ENCODE measurements at regions not wholly inside any gene's neighbourhood (a gene's known extent, or its start where the extent isn't known, plus 50 kb on each side); places are given as distances from the start of the nearest gene placed in this dataset.
"Not testable (repeated sequence)": the region's sequence is repeated elsewhere in the genome, so short reads cannot be mapped to it uniquely, and the experiment has no call there.

GRCh38 chr9:63912451-63912850 is 1372.6 kb downstream of the FOXD4L5 start:
- DNase-seq (ENCODE audit: low read depth) = not testable (repeated sequence)

DNA sequence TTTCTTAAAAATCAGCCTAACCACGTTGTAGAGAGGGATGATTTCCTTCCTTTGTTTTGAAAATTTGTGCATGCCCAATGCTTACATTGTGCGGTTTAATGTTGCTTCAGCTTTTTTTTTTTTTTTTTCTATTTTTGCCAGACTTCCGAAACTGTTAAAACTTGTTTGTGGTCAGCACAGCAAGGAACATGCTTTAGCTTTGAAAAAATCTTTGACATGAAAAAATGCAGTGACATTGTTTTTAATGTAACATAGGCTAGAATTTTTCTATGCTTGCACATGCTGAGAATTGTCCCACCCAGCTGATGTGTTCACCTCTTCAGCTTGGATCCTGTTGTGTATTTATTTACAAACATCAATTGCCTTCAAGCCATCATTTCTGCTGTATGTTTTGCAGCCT is 1375.9 kb downstream of the FOXD4L5 start:
- not testable (repeated sequence) for DNase-seq (ENCODE audit: low read depth)

- peak; percentile 7 for DNase-seq (ENCODE audit: low read depth)
Observed at GRCh38 chr9:63899637-63900190, 1385.3 kb downstream of the FOXD4L5 start.

- not testable (repeated sequence) for DNase-seq (ENCODE audit: low read depth)
Observed at GRCh38 chr9:63881386-63881785, 1403.6 kb downstream of the FOXD4L5 start.

DNA sequence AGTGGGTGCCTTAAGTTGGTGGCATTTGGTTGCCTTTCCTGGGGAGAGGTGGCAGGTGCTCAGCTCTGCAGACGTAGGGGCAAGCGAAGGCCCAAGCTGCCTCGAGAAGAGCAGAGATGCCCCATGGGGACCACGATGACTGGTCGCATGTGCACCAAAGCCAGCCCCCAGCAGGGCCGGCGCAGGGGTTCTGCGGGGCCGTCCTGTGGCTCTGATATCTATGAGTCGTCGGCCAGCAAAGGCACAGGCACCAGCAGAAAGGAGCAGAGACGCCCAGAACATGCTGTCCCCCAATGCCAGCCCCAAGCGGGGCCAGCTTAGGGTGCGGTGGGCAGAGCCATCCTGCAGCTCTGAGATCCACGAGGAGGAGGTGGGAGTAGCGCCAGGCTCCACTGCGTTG is 1408.6 kb downstream of the FOXD4L5 start:
- not testable (repeated sequence) for DNase-seq (ENCODE audit: low read depth)

DNA sequence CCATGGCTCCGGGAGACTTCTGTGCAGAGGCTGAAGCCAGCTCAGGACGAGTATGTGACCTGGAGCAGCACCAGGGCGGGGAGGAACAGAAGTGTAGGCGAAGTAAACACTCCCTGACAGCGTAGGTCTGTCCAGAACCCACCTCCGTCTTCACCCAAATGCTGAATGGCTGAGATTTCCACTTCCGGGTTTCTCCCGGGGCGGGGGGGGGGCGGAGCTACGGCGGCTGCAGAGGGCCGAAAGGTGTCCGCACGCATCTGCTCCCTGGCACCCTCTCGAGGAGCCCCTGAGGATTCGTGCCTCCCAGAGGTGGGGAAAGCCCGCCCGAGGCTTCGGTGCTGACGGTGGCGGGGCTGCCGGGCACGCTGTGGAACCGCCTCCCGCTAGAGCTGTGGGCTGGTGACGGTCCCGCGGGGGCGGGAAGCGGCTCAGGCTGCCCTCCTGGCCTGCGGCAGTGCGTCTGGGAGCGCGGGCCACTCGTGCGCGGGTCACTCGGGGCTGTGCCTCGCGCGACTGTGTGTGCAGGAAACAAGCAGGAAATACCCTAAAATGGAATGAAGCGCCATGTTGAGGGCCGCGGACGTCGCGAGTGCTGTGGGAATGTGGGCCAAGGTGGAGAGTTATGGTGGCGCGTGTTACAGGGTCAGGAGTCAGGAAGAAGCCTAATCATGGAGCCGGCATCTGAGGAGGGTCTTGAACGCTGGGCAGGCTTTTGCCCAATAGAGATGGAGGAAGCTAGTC is 1425.4 kb downstream of the FOXD4L5 start:
- peak; percentile 84 for DNase-seq (ENCODE audit: low read depth)

DNA sequence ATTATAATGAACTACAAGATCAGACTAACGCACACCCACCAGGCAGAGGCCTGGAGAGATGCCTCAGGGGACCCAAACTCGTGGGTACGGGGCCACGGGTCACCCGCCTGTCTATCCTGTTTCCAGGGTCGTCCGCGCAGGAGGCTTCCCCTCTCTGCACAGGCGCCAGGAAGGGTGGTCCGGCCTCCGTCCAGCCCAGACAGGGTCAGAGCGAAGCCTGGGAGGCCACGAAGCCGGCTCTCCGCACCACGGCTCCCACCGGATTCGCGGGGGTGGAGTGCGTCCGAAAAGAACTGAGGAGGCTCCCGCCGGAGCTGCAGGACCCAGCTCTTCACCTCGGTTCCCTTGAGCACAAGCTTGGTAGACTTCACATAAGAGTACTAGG is 1425.9 kb downstream of the FOXD4L5 start:
- peak; percentile 10 for DNase-seq (ENCODE audit: low read depth)

DNA sequence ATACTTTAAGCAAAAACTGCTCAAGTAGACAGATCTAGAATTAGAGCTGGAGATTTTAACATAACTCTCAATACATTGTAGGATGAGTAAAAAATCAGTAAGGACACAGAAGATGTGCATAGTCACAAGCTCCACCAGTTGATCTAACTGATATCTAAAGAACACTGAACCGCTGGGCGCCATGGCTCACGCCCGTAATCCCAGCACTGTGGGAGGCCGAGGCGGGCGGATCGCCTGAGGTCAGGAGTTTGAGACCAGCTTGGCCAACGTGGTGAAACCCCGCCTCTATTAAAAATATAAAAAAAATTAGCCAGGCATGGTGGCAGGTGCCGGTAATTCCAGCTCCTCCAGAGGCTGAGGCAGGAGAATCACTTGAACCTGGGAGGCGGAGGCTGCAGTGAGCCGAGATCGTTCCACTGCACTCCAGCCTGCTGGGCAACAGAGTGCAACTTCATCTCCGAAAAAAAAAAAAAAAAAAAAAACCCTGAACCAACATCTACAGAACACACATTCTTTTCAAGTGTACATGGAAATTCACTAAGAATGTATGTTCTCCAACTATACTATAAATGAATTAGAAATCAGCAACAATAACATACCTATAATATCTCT is 1431.8 kb downstream of the FOXD4L5 start:
- not testable (repeated sequence) for DNase-seq (ENCODE audit: low read depth)

- not testable (repeated sequence) for DNase-seq (ENCODE audit: low read depth)
Observed at GRCh38 chr9:63824804-63825203, 1460.2 kb downstream of the FOXD4L5 start.

GRCh38 chr9:63823375-63824201 is 1461.4 kb downstream of the FOXD4L5 start:
- not testable (repeated sequence) for DNase-seq (ENCODE audit: low read depth)

DNA sequence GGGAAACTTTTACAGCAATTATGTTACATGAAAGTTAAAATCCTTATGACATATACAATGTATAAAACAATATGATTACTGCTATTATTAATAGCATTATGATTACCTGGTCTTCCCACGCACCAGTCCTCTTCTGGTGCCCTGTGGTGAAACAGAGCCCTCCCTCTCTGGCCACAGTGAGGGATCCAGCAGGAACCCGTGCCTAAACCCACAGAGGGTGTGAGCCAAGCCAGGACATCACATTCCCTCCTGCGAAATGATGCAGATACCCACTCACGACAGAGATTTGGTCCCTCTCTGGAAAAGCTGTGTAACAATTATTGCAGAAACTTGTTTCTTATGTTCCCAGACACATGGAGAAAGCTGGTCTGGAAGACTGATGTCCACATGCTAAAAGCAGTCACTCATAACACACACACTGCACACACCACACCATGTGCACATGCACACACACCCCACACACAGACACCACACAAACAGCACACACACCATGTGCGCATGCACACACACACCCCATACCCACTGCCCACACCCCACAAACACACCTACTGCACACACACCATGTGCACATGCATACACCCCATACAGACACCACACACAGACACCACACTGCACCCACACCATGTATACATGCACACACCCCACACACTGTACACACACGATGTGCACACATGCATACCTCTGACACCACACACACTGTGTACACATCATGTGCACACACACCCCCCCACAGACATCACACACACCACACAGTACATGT is 1462.2 kb downstream of the FOXD4L5 start:
- DNase-seq (ENCODE audit: low read depth) = not testable (repeated sequence)

- DNase-seq (ENCODE audit: low read depth) = not testable (repeated sequence)
Observed at GRCh38 chr9:63821293-63821692, 1463.7 kb downstream of the FOXD4L5 start.

- not testable (repeated sequence) for DNase-seq (ENCODE audit: low read depth)
Observed at GRCh38 chr9:63820882-63821281, 1464.1 kb downstream of the FOXD4L5 start.

GRCh38 chr9:63820383-63820782 is 1464.6 kb downstream of the FOXD4L5 start:
- not testable (repeated sequence) for DNase-seq (ENCODE audit: low read depth)

- peak; percentile 52 for DNase-seq (ENCODE audit: low read depth)
Observed at GRCh38 chr9:63817622-63818518, 1467.1 kb downstream of the FOXD4L5 start.

DNA sequence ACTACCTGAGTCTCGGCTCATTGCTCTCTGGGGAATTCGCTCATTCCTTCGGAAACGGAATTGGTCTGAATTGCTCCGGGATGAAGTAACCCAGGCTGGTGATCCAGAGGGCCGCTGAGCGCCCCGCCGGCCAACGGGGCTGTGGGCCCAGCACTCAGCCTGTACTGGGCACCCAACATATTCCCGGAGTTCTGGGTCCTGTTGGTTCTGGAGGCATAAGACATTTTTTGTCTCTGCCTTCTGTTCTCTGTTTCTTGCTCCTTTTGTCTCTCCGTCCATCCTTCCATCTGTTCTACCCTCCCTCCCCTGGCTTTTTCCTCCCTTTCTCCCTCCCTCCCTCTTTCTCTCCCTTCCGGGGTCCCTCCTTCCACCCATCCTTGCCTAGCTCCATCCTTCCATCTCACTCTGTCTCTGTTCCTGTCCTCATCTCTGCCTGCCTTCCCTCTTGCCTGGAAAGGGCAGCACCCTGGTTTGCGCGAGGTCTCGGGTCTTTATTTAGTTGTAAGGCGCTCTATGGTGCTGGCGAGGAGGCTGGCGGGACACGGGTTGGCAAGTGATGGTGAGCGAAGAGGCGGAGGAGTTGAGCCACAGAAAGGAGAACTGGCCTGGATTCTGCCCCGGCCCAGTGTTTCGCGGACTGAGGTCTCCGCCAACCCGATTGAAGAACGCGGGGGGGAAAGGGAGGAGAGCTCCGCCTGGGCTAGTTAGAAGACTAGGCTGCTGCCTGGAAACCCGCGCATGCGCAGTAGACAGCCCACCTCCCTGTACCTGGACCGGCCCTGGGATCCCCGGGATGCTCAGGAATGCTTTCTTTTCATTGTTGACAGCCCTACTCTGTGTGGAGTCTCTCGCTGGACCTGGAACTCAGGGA is 1468.0 kb downstream of the FOXD4L5 start:
- peak; percentile 96 for DNase-seq (ENCODE audit: low read depth)

DNA sequence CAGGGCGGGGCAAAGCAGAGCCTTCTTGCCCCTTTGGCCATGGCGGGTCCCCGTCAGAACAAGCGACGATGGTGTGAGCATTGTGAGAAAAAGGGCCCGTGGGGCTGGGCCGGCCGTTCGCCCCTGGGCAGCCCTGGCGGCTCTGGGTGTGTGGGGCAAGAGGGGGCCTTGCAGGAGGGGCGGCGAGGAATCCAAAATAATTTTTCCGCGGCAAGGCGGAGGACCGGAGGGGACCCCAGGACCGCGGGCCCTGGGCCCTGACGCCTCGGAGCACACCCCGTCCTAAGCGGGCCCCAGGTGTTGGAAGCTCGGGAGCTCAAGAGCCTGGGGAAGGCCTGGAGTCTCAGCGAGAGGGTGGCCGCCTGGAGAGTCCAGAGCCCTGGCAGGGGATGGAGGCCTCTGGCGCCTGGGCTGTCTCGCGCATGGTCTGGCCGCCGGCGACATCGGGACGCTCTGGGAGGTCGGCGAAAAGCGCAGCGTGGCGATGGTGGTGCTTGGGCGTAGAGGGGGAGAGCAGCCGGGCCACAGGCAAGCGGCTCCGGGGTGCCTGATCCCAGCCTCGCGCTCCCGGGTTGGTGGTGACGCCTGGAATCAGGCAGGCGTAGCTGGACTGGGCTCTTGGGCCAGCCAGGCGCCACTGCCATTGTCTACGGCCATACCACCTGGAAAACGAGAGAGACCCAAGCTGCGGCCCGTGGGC is 1469.9 kb downstream of the FOXD4L5 start:
- DNase-seq (ENCODE audit: low read depth) = peak; percentile 51

DNA sequence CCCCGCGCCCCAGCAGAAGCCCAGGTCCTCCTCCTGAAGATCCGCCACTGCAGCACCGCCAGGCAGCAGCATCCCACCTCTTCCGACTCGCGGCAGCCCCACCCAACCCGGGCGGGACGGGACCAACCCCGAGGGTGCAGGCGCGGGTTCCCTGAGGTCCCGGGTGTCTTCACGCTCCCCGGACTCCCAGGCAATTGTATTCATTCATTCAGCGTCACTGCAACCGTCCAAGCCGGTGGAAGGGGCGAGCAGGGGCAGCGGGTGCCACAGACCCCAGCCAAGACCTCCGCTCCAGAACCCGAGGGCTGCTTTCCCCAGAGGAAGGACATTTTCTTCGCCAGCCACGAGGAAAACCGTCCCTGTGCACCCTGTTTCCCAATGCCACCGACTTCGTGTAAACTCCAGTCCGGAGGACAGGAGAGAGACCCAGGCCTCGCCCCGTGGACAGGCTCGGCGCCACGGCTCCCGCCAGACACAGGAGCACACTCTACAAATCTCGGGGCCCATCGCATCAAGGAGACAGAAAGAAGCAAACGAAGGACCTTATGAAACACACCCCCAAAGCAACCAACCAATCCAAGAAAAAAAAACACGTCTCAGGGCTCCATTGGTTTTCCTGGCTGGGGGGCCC is 1471.5 kb downstream of the FOXD4L5 start:
- peak; percentile 42 for DNase-seq (ENCODE audit: low read depth)

Data from Daoy (cell line).